BLaER1 treated with 17β-estradiol and CSF1 and Interleukin-3, amounts not matched to agents 10 nM and 100 nM (cell line): ENCODE measurements at regions not wholly inside any gene's neighbourhood (a gene's known extent, or its start where the extent isn't known, plus 50 kb on each side); places are given as distances from the start of the nearest gene placed in this dataset.

ENCODE experiments used
- H3K27ac ChIP-seq, 11 experiments: shearing (Covaris generic); formaldehyde crosslinking; 2 replicates each; pipeline ENCODE4 v1.8.1; 2022
- H3K27me3 ChIP-seq, 11 experiments: shearing (Covaris generic); formaldehyde crosslinking; 2 replicates each; pipeline ENCODE4 v1.8.1; 2022
- H3K36me3 ChIP-seq, 11 experiments: shearing (Covaris generic); formaldehyde crosslinking; 2 replicates each; pipeline ENCODE4 v1.8.1; 2022
- H3K4me1 ChIP-seq, 10 experiments: shearing (Covaris generic); formaldehyde crosslinking; 2 replicates each; pipeline ENCODE4 v1.8.1; 2022
- H3K4me2 ChIP-seq, 11 experiments: shearing (Covaris generic); formaldehyde crosslinking; 2 replicates each; pipeline ENCODE4 v1.8.1; 2022
- H3K4me3 ChIP-seq, 10 experiments: shearing (Covaris generic); formaldehyde crosslinking; 2 replicates each; pipeline ENCODE4 v1.8.1; 2022
- H3K9ac ChIP-seq, 11 experiments: shearing (Covaris generic); formaldehyde crosslinking; 2 replicates each; pipeline ENCODE4 v1.8.1; 2022
- H3K9me3 ChIP-seq, 11 experiments: shearing (Covaris generic); formaldehyde crosslinking; replicated peaks in 1 of 11; 2 replicates each; pipeline ENCODE4 v1.8.1; 2022
- H4K20me1 ChIP-seq, 11 experiments: shearing (Covaris generic); formaldehyde crosslinking; 2 replicates each; pipeline ENCODE4 v1.8.1; 2022
- Cebpa-rat ChIP-seq, 11 experiments: shearing (Covaris generic); IDR thresholded peaks; 2 replicates each; pipeline ENCODE4 v1.8.1; 2022

- no peak overlapping the region for H3K4me2 ChIP-seq
- no peak overlapping the region for H3K27ac ChIP-seq
These were observed 141.2 kb downstream of the CDC5L start for GRCh38 chr6:44528716-44529115.

GRCh38 chr6:44529146-44529905, 141.8 kb downstream of the CDC5L start:
- no peak overlapping the region for H3K9ac ChIP-seq
- H3K4me2 ChIP-seq = no peak overlapping the region
- no peak for TF ChIP-seq Cebpa-rat (IDR thresholded peaks at IDR 0.05)
- H4K20me1 ChIP-seq = 0 out of 22 replicates have a peak, but pooled peaks cover 0 to 8% (median 0%) of the 10 kb centered on the region in 11 experiments
- no peak overlapping the region for H3K27ac ChIP-seq
- no peaks in the 10 kb centered on the region for H3K36me3 ChIP-seq
- peaks cover 4 to 11% (median 8%) of the 10 kb centered on the region in 11 experiments; a peak in 17 of 22 replicates for H3K9me3 ChIP-seq
- H3K27me3 ChIP-seq = peaks cover 0 to 20% (median 0%) of the 10 kb centered on the region in 11 experiments; a peak in 4 of 22 replicates
- H3K4me3 ChIP-seq = no peak overlapping the region
- peaks cover 16 to 34% (median 24%) of the 10 kb centered on the region in 10 experiments for H3K4me1 ChIP-seq

More at GRCh38 chr6:44528716-44529115, 141.2 kb downstream of the CDC5L start:
- Histone ChIP-seq H4K20me1 (0 out of 22 replicates have a peak, but pooled peaks cover 0 to 8% (median 0%) of the 10 kb centered on the region in 11 experiments), H3K9me3 (peaks cover 9 to 15% (median 12%) of the 10 kb centered on the region in 11 experiments; a peak in 18 of 22 replicates), H3K4me1 (peaks cover 19 to 41% (median 26%) of the 10 kb centered on the region in 10 experiments), H3K27me3 (peaks cover 0 to 20% (median 0%) of the 10 kb centered on the region in 11 experiments; a peak in 4 of 22 replicates), H3K4me3 (no peak overlapping the region), H3K36me3 (no peaks in the 10 kb centered on the region), H3K9ac (no peak overlapping the region)
- TF ChIP-seq Cebpa-rat (IDR thresholded peaks at IDR 0.05) = no peak

GRCh38 chr6:44530209-44530909, 142.9 kb downstream of the CDC5L start:
- Histone ChIP-seq H3K27me3 (peaks cover 0 to 20% (median 0%) of the 10 kb centered on the region in 11 experiments; a peak in 4 of 22 replicates), H3K4me1 (peaks cover 16 to 24% (median 18%) of the 10 kb centered on the region in 10 experiments), H4K20me1 (0 out of 22 replicates have a peak, but pooled peaks cover 0 to 8% (median 0%) of the 10 kb centered on the region in 11 experiments), H3K4me3 (no peak overlapping the region), H3K27ac (no peak overlapping the region), H3K36me3 (no peaks in the 10 kb centered on the region), H3K9ac (no peak overlapping the region), H3K4me2 (no peak overlapping the region), H3K9me3 (0 out of 22 replicates have a peak, but pooled peaks cover 0 to under 1% (median 0%) of the 10 kb centered on the region in 11 experiments)
- no peak for TF ChIP-seq Cebpa-rat (IDR thresholded peaks at IDR 0.05)

- H3K4me2 ChIP-seq = no peak overlapping the region
- 0 out of 22 replicates have a peak, but pooled peaks cover 0 to 8% (median 0%) of the 10 kb centered on the region in 11 experiments for H4K20me1 ChIP-seq
- TF ChIP-seq Cebpa-rat (IDR thresholded peaks at IDR 0.05) = no peak
- peaks cover 0 to 20% (median 0%) of the 10 kb centered on the region in 11 experiments; a peak in 4 of 22 replicates for H3K27me3 ChIP-seq
- no peak overlapping the region for H3K27ac ChIP-seq
- H3K9ac ChIP-seq = no peak overlapping the region
- H3K4me1 ChIP-seq = peaks cover 16 to 22% (median 18%) of the 10 kb centered on the region in 10 experiments
- no peaks in the 10 kb centered on the region for H3K9me3 ChIP-seq
- no peaks in the 10 kb centered on the region for H3K36me3 ChIP-seq
- no peak overlapping the region for H3K4me3 ChIP-seq
These were observed 143.4 kb downstream of the CDC5L start for GRCh38 chr6:44530910-44531234.

GRCh38 chr6:44531442-44532015, 144.0 kb downstream of the CDC5L start:
- no peak overlapping the region for H3K27ac ChIP-seq
- H3K9ac ChIP-seq = no peak overlapping the region
- no peak for TF ChIP-seq Cebpa-rat (IDR thresholded peaks at IDR 0.05)
- peaks cover 0 to 20% (median 0%) of the 10 kb centered on the region in 11 experiments; a peak in 4 of 22 replicates for H3K27me3 ChIP-seq
- no peak overlapping the region for H3K4me3 ChIP-seq
- H4K20me1 ChIP-seq = 0 out of 22 replicates have a peak, but pooled peaks cover 0 to 8% (median 0%) of the 10 kb centered on the region in 11 experiments
- no peaks in the 10 kb centered on the region for H3K36me3 ChIP-seq
- peaks cover 16 to 18% (median 17%) of the 10 kb centered on the region in 10 experiments for H3K4me1 ChIP-seq
- H3K4me2 ChIP-seq = no peak overlapping the region
- no peaks in the 10 kb centered on the region for H3K9me3 ChIP-seq

- no peak overlapping the region for H3K9ac ChIP-seq
- H3K4me2 ChIP-seq = no peak overlapping the region
- no peak for TF ChIP-seq Cebpa-rat (IDR thresholded peaks at IDR 0.05)
- H3K4me3 ChIP-seq = no peak overlapping the region
- H3K27ac ChIP-seq = no peak overlapping the region
- no peaks in the 10 kb centered on the region for H3K4me1 ChIP-seq
- peaks cover 0 to 13% (median 0%) of the 10 kb centered on the region in 11 experiments; a peak in 4 of 22 replicates for H3K27me3 ChIP-seq
- peaks cover 0 to 7% (median 0%) of the 10 kb centered on the region in 11 experiments; a peak in 1 of 22 replicates for H3K9me3 ChIP-seq
- 0 out of 22 replicates have a peak, but pooled peaks cover 0 to 8% (median 0%) of the 10 kb centered on the region in 11 experiments for H4K20me1 ChIP-seq
- no peaks in the 10 kb centered on the region for H3K36me3 ChIP-seq
These were observed 145.9 kb downstream of the CDC5L start for GRCh38 chr6:44533421-44533820.

- Histone ChIP-seq H3K9ac (no peak overlapping the region), H3K27me3 (peaks cover 0 to 6% (median 0%) of the 10 kb centered on the region in 11 experiments; a peak in 1 of 22 replicates), H4K20me1 (0 out of 22 replicates have a peak, but pooled peaks cover 0 to 8% (median 0%) of the 10 kb centered on the region in 11 experiments), H3K36me3 (no peaks in the 10 kb centered on the region), H3K4me1 (no peaks in the 10 kb centered on the region), H3K9me3 (peaks cover 0 to 7% (median 0%) of the 10 kb centered on the region in 11 experiments; a peak in 1 of 22 replicates), H3K4me3 (no peak overlapping the region), H3K27ac (no peak overlapping the region), H3K4me2 (no peak overlapping the region)
- no peak for TF ChIP-seq Cebpa-rat (IDR thresholded peaks at IDR 0.05)
These were observed 146.8 kb downstream of the CDC5L start for GRCh38 chr6:44534291-44534690.

- no peaks in the 10 kb centered on the region for H3K36me3 ChIP-seq
- H3K4me1 ChIP-seq = peaks cover 0 to 5% (median 0%) of the 10 kb centered on the region in 10 experiments; a peak in 1 of 20 replicates
- H3K9me3 ChIP-seq = peaks cover 0 to 7% (median 0%) of the 10 kb centered on the region in 11 experiments; a peak in 1 of 22 replicates
- no peak for TF ChIP-seq Cebpa-rat (IDR thresholded peaks at IDR 0.05)
- no peak overlapping the region for H3K27ac ChIP-seq
- H3K4me3 ChIP-seq = no peak overlapping the region
- H4K20me1 ChIP-seq = 0 out of 22 replicates have a peak, but pooled peaks cover 0 to 8% (median 0%) of the 10 kb centered on the region in 11 experiments
- no peak overlapping the region for H3K9ac ChIP-seq
- H3K4me2 ChIP-seq = no peak overlapping the region
- H3K27me3 ChIP-seq = peaks cover 0 to 3% (median 0%) of the 10 kb centered on the region in 11 experiments; a peak in 1 of 22 replicates
These were observed 147.9 kb downstream of the CDC5L start for GRCh38 chr6:44535446-44535845.
